22Rv1 (cell line): ENCODE measurements at regions not wholly inside any gene's neighbourhood (a gene's known extent, or its start where the extent isn't known, plus 50 kb on each side); places are given as distances from the start of the nearest gene placed in this dataset.

ENCODE experiments used
- H3K27ac ChIP-seq: fragments of 450-650 bp; 2 replicates; pipeline ENCODE4 v1.5.1; 2017
- CTCF ChIP-seq: fragments of 450-650 bp; IDR thresholded peaks from 2 replicates; pipeline ENCODE4 v1.5.1; 2017; ENCODE audit warnings: mild to moderate bottlenecking
- ZFX ChIP-seq: fragments of 450-650 bp; IDR thresholded peaks from 2 replicates; pipeline ENCODE4 v1.6.1; 2017; ENCODE audit warnings: antibody characterized with exemption, borderline replicate concordance

- TF ChIP-seq ZFX (no peak), CTCF (no peak)
- H3K27ac ChIP-seq, result no peak overlapping the region
Observed at GRCh38 chr18:34606851-34607250, 103.2 kb upstream of the DTNA start.

- TF ChIP-seq CTCF, result no peak
- no peak for TF ChIP-seq ZFX
Observed at GRCh38 chr18:34608064-34608463, 102.0 kb upstream of the DTNA start.

GRCh38 chr18:34609986-34610648 is 100.0 kb upstream of the DTNA start:
- H3K27ac ChIP-seq, result no peak overlapping the region
- TF ChIP-seq CTCF (no peak), ZFX (no peak)

More at GRCh38 chr18:34608064-34608463, 102.0 kb upstream of the DTNA start:
- H3K27ac ChIP-seq, result no peak overlapping the region

- TF ChIP-seq ZFX, result no peak
- H3K27ac ChIP-seq, result no peak overlapping the region
Observed at GRCh38 chr18:34611904-34612303, 98.2 kb upstream of the DTNA start.

- TF ChIP-seq CTCF (no peak), ZFX (no peak)
- H3K27ac ChIP-seq, result no peak overlapping the region
Observed at GRCh38 chr18:34620258-34620861, 89.7 kb upstream of the DTNA start.

GRCh38 chr18:34623557-34623956 is 86.5 kb upstream of the DTNA start:
- H3K27ac ChIP-seq, result no peak overlapping the region
- TF ChIP-seq ZFX, result no peak
- no peak for TF ChIP-seq CTCF

- no peak for TF ChIP-seq CTCF
- TF ChIP-seq ZFX, result no peak
- no peak overlapping the region for H3K27ac ChIP-seq
Observed at GRCh38 chr18:34624551-34624950, 85.5 kb upstream of the DTNA start.
